GM15510 (cell line): ENCODE measurements at regions not wholly inside any gene's neighbourhood (a gene's known extent, or its start where the extent isn't known, plus 50 kb on each side); places are given as distances from the start of the nearest gene placed in this dataset.

Source experiments
- POLR2A ChIP-seq: IDR thresholded peaks from 3 replicates; pipeline ENCODE4 v1.6.1; 2011; ENCODE audit warnings: borderline replicate concordance; ENCODE audit not compliant: insufficient read length; ENCODE audit errors: extremely low read depth

DNA sequence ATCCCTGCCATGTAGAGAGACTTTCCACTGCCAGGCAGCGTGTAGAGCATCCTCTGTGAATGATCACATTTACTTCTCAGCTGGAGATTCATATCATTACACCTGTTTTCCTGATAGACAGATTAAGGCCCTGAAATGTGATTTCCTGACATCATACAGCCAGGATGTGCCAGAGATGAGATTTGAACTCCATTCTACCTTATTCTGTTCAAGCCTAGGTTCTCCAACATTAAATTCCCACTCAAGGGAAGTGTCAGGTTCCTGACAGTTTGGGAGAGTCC is 482.1 kb downstream of the RPS24 start:
- TF ChIP-seq POLR2A, result no peak

DNA sequence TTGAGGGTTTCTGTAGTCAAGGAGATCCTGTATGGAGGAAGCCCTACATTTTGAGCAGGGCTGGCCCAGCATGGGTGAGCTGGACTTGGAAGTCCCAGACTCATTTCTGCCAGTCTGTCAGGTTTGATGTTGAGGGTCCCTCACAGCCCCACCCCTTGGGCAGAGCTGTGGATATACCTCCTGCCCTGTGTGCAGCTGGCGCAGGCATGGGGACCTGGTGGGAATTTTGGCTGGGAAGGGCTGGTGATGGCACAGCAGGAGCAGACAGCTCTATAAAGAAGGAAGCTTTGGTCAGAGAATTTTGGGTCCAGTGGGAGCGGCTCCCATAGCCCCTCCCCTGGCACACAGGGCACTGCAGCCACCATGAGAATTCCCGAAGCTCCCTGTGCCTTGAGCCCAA is 482.6 kb downstream of the RPS24 start:
- TF ChIP-seq POLR2A, result no peak

DNA sequence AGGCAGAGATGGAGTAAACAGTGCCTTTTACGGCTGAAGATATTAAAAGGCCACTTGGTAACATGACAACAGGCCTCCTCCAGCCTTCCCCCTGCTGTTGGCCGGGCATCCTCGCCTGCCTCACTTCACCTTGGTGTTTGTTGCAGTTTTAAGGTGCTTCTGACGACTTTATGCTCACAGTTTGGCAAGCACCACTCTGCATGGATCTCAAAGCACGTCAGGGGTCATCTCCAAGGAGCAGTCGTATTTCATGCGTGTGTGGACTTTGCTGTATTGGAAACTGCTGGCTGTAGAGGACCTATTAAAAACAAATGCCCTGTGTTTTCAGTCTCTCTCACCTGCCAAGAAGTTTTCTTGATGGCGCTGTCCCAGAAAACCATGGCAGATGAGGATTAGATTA is 483.1 kb downstream of the RPS24 start:
- no peak for TF ChIP-seq POLR2A

DNA sequence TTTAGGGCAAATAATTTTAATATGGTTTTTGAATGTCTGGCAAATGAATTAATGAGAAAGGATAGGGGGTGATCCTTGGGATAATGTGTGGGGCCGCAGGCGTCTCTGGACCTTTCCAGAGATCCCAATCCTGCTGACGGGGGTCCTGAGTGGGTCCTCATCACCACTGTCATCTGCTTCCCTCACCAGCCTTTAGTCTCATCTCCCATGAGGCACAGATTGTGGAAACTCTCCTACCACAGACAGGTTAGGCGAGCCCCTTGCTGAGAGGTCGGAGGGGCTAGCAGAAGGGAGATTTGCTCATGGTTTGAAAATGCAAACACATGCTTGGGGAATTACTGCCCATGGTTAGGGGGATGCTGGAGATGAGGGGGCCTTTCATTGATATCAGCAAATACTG is 484.6 kb downstream of the RPS24 start:
- TF ChIP-seq POLR2A, result no peak

DNA sequence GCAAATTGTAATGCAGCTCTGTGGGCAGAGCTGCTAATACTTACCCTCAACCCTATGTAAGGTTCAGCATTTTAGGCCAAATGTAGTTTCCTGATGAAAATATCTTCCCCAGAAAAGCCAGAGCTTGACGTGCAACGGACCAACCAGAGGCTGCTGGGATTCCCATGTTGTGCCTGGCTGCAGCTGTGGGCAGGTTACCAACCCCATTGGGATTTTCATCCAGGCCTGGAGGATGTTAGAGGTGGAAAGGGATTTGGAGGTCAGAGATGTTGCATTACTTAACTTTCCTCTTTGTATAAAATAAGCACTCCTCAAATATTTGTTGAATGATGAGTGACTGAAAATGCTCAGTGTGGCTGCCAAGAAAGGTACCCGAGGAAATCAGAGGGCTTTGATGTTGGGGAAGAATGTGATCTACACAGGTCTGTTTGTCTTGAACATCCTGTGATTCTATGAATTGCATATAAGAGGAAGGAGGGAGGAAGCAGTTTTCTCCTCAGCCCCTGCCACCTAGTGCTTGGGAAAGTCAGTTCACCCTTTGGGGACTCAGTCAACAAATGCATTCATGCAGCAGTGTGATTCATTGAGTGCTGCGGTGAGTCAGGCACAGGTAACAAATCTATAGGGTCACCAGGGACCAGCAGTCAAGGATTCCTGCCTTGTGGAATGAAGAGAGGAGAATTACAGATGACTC is 487.2 kb downstream of the RPS24 start:
- no peak for TF ChIP-seq POLR2A

DNA sequence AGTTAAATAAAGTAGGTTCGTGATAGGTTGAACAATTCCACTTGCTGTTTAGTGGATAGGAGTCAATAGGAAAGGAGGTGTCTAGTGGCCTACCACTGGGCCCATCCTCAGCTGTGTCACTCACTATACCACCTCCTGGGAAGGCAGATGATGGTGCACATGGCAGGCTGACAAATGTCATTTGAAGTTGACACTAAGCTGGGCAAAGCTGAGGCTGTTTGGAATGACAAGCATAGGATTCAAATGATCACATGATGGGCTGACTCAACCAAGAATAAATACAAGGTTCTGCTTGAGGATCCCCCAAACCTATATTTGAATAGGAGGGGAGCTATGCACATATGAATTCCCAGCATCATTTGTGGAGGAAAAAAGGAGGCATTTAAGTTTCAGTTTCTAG is 489.8 kb downstream of the RPS24 start:
- TF ChIP-seq POLR2A, result no peak

DNA sequence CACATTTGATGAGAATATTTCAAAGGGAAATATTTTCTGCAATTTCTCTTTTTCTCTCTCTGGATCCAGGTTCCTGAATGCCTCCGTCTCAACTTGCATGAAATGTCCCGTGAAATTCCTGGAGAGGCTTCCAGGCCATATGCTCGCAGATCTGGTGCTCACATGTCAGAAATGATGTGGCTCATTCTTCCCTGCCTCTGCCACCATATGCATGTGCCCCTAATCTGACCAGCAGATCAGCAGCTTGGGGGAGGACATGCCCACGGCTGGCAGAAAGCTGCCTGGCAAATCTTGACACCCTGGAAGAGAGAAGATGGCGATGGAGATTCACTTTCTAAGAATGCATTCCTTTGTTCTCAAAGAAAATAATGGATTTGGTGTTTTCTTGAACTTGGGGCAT is 490.7 kb downstream of the RPS24 start:
- TF ChIP-seq POLR2A, result no peak

DNA sequence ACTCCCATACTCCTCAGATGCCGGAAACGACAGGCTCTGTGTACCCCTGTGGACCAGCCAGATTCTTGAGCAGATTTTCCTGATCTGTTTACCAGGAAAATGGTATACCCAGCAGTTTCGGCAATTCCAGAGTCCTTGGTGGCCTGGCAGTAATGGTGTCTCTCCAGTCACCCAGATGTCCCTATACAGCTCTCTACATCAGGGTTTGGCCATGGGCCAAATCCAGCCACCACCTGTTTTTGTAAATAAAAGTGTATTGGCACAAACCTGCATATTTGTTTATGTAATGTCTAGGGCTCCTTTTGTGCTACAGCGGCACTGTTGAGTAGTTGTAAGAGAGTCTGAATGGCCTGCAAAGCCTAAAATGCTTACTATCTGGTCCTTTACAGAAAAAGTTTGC is 491.3 kb downstream of the RPS24 start:
- no peak for TF ChIP-seq POLR2A

DNA sequence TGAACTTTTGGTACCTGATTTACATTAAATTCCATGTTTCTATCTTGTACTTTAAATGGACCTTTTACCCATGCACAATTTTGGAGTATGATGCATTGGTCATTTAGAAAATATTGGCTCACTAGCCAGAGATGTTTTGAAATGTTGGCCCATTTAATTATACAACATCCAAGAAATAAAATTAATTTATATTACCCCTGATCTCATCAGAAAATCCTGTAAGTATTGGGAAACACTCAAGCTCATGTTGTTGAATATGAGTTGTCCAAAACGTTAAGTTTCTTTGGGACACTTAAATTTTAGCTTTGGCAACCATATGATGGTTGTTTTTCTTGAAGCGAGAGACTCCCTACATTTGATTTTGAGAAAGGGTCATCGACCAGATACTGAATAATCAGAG is 492.7 kb downstream of the RPS24 start:
- TF ChIP-seq POLR2A, result no peak

DNA sequence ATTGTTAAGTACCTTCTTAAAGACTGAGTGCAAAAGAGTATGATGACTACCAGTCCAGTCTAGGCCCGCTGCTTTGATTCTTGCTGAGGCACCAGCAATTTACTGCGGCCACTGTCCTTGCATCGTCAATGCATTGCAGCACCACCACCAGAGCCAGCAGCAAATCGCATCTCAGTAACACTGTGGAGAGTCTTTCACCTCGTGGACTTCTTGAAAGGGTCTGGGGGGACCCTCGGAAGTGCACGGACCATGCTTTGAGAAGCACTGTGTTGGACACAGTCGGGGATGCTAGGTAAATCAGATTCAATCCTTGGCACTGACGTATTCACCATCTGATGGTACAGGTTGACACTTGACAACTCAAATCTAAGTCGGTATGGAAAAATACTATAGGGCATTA is 493.6 kb downstream of the RPS24 start:
- no peak for TF ChIP-seq POLR2A

DNA sequence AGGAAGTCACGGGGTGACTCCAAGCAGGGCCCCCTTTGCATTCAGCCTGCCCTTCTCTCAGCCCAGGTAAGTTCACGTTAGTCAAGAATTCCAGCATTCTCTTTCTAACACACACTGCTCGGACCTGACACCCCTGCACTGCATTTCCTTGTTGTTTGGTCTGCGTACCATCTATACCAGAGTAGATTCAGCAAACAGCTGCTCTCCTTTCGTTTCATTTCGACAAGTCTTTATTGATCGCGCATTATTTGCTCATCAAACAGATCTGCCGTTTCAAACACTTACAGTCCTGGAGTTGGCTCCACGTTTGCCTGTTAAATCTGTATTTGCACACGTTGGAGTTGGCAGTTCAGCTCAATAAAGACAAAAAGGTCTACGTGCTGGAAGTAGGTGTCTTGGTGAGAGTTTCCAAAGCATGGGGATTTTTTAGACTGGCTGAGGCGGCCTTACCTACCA is 495.1 kb downstream of the RPS24 start:
- TF ChIP-seq POLR2A, result no peak

DNA sequence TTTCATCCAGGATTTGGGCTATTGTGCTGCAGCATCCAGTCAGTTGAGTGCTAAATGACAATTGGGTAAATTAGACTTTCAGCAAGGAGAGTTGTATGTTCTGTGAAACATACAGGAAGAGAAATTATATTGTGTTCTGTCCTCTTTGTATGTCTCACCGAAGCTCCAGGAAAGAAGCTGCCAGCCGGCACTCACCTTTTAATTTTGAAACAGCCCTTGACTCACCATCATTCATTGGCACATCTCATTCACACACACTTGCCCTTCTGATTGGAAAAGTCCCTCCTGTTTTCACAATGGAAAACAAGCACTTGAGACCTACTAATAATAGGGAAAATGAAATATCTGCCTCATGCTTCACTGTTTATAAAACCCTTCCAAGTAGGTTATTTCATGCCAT is 495.6 kb downstream of the RPS24 start:
- no peak for TF ChIP-seq POLR2A

DNA sequence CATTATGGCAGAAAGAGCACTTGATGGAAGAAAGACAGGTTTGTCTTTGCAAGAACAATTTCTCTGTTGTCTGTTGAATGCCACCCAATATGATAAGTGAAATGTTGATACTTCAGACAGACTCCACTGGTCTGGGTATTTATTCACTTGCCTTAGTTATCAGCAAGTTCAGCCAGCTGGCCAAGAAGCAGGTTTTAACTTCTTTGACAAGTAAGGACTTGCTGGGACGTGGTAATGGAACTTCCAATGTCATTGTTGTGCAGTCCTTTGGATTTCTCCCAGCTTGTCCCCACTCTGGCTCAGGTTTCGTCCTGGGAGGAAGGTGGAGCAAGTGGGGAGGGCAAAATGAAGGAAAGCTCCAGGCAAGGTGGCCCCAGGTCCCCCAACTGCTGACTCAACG is 497.4 kb downstream of the RPS24 start:
- TF ChIP-seq POLR2A, result no peak

DNA sequence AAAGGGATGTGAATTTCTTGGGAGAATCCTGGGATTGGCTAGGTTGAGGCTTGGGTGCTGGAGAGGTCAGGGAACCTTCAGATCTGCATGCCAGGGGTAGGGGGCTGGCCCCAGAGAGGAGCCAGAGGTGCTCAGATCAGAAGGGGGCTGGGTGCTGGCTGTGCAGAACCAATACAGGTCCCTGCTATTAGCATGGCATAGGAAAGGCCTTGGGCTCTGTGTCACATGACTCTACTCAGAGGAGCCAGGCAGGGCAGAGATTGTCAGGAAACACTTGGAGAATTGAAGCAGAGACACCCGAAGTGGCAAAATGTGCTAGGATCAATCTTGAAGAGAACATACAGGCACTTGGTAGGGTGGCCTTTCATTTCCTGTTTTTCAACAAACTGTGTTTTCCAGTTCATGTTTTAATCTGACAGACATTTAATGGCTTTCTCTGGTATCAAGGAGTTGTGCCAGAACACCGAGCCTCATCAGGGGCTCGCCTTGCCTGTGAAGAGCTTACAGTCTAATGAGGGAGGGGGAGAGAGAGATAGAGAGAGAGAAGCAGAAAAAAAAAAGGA is 498.9 kb downstream of the RPS24 start:
- TF ChIP-seq POLR2A, result no peak

DNA sequence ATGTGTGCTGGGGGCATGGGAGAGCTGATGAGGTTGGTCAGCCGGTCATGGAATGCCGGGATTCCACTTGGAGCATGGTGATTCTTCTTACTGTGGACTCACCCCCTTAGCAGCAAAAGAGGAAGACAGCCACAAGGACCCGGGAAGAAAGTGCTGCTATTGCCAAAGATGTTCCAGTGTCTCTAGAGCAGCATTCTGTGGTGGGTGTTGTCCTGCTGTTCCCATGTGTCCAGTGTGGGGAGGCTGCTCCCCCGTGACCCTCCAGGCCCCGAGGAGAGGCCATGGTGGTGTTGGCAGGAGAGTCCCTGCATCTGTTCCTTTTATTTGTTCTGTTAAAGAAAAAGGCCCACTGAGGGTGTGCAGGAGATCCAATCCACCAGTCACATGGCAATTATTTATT is 499.4 kb downstream of the RPS24 start:
- TF ChIP-seq POLR2A, result no peak

DNA sequence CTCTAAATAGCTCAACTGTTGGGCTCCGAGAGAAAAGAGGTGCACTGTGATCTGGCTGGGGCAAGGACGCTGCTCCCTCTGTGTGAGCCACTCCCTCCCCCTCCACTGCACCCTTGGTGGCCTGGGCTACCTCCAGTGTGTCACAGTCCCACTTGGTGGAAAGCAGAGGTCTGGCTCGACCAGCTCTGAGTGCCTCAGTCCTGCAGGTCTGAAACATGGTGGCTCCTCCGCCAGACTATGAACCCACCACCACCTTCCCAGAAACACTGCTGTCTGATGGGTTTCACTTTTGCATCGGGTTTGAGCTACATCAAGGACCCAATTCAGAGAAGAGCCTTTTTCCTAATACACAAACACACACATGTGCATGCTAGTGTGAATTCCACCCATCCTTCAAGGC is 500.1 kb downstream of the RPS24 start:
- no peak for TF ChIP-seq POLR2A
